ENCODE measurements at regions not wholly inside any gene's neighbourhood (a gene's known extent, or its start where the extent isn't known, plus 50 kb on each side); places are given as distances from the start of the nearest gene placed in this dataset.
A peak's percentile ranks its signal among the peaks of the same experiment; 100 is the strongest.
"Not testable (repeated sequence)": the region's sequence is repeated elsewhere in the genome, so short reads cannot be mapped to it uniquely, and the experiment has no call there.

DNA sequence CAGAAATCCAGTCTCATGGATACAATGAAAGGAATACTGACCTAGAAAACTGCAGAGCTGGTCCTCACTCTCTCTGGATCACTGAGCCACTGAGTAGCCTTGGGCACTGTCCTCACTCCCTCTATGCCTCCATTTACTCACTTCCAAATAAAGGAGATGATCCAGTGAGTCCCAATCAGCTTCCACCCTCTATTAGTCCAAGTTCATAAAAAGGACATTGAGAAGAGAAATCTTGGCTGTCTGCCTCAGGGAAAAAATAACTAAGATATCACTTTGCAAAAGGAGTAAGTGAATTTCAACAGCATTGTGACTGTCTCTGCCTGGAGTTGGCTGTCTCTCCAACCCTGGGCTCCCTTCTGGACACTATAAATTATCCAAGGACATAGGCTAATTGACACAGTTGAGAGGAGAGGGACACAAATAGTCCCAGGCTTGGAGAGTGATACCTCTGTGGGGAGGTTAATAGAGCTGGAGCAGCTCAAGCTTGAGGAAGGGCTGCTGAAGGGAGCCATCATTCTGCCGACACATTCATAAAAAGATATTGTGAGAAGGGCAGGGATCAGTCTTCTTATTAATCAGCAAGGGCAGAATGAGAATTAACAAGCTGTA, 572.3 kb downstream of the RAB28 start (continued):
- TF ChIP-seq ZNF496 (CRISPR knock-in tag; IDR thresholded peaks at IDR 0.05; ENCODE audit: insufficient replicate concordance) (no peak), ZNF33B (CRISPR knock-in tag; IDR thresholded peaks at IDR 0.05) (no peak), REXO4 (CRISPR knock-in tag; IDR thresholded peaks at IDR 0.05; ENCODE audit: borderline replicate concordance) (no peak), TSC22D2 (CRISPR knock-in tag; IDR thresholded peaks at IDR 0.05; ENCODE audit: borderline replicate concordance) (no peak), SP2 (CRISPR knock-in tag; IDR thresholded peaks at IDR 0.05) (no peak), ZNF776 (CRISPR knock-in tag; IDR thresholded peaks at IDR 0.05) (no peak), BHLHE40 (IDR thresholded peaks at IDR 0.05; ENCODE audit: low read length) (no peak), ZMYM2 (CRISPR knock-in tag; IDR thresholded peaks at IDR 0.05) (no peak)

DNA sequence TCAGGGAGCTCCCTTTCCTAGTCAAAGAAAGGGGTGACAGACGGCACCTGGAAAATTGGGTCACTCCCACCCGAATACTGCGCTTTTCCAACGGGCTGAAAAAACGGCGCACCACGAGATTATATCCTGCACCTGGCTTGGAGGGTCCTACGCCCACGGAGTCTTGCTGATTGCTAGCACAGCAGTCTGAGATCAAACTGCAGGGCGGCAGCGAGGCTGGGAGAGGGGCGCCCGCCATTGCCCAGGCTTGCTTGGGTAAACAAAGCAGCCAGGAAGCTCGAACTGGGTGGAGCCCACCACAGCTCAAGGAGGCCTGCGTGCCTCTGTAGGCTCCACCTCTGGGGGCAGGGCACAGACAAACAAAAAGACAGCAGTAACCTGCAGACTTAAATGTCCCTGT, 580.5 kb downstream of the RAB28 start:
- ATAC-seq; H2AFZ ChIP-seq (ENCODE audit: low read length); H3K27ac ChIP-seq (ENCODE audit: extremely low read length, insufficient read depth, low read length); H3K9me3 ChIP-seq (ENCODE audit: low read length); H3K79me2 ChIP-seq (ENCODE audit: insufficient read depth, low read length); DNase-seq (ENCODE audit: low spot score); H3K36me3 ChIP-seq (replicated peaks in 1 of 2; ENCODE audit: control insufficient read depth in 1 of 2, insufficient read depth in 2 of 2, low read length in 2 of 2); CTCF ChIA-PET (ENCODE audit: low intra/inter-chr PET ratio, low total read pairs); in situ Hi-C loops (cut with HindIII; ENCODE audit: extremely low pct_ligation_motif_present, low pct_unique_long_range_greater_than_20kb); H3K27me3 ChIP-seq (ENCODE audit: control insufficient read depth in 1 of 2, insufficient read depth in 2 of 2, low read length in 2 of 2); H3K4me3 ChIP-seq (replicated peaks in 1 of 3; ENCODE audit: insufficient read depth in 1 of 3, low read depth in 2 of 3, low read length in 3 of 3); intact Hi-C loops (cut with micrococcal nuclease; ENCODE audit: unreplicated experiment); H3K4me2 ChIP-seq (ENCODE audit: low read depth, low read length); POLR2A ChIA-PET; H4K20me1 ChIP-seq (ENCODE audit: insufficient read depth, low read length); H3K9ac ChIP-seq (ENCODE audit: insufficient read depth, low read depth, low read length); FAIRE-seq; BruUV-seq (replicated peaks): not testable (repeated sequence)
- WGBS (ENCODE audit: low lambda C conversion rate): 78% methylated on average over 8 of the region's 15 CpGs
- peaks cover 18% of the 10 kb centered on the region for H3K4me1 ChIP-seq (ENCODE audit: insufficient read depth, low read length)

DNA sequence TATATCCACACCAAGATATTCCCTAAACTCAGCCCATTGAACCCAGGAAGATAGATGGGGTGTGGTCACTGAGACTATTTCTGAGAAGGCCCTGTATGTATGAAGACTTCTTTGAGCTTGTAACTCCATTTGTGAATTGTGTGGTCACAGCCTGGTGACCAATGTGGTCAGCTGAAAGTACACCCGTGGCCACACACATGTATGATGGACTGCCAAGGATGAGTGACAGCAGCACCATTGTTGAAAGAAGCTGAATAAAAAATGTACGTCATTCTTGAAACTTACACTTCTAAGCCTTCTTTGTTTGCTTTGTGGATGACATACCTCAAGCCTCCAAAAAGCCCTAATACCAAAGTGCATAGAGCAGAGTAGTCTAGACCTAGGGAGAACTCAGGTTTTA, 581.4 kb downstream of the RAB28 start:
- no peaks in the 10 kb centered on the region for H3K27me3 ChIP-seq (ENCODE audit: control insufficient read depth in 1 of 2, insufficient read depth in 2 of 2, low read length in 2 of 2)
- H3K36me3 ChIP-seq (replicated peaks in 1 of 2; ENCODE audit: control insufficient read depth in 1 of 2, insufficient read depth in 2 of 2, low read length in 2 of 2): no peaks in the 10 kb centered on the region
- in situ Hi-C loops (cut with HindIII; ENCODE audit: extremely low pct_ligation_motif_present, low pct_unique_long_range_greater_than_20kb) (no loop called here), intact Hi-C loops (cut with micrococcal nuclease; ENCODE audit: unreplicated experiment) (no loop called here)
- no peak overlapping the region for H3K9ac ChIP-seq (ENCODE audit: insufficient read depth, low read depth, low read length)
- BruUV-seq (replicated peaks): no TSS peak
- no peaks in the 10 kb centered on the region for H3K79me2 ChIP-seq (ENCODE audit: insufficient read depth, low read length)
- ATAC-seq (peak; percentile 73), FAIRE-seq (no peak), DNase-seq (ENCODE audit: low spot score) (peak; percentile 43)
- H3K4me2 ChIP-seq (ENCODE audit: low read depth, low read length): no peak overlapping the region
- no peaks in the 10 kb centered on the region for H3K9me3 ChIP-seq (ENCODE audit: low read length)
- ChIA-PET POLR2A (no interaction called here), CTCF (ENCODE audit: low intra/inter-chr PET ratio, low total read pairs) (no interaction called here)
- no peaks in the 10 kb centered on the region for H4K20me1 ChIP-seq (ENCODE audit: insufficient read depth, low read length)
- H3K27ac ChIP-seq (ENCODE audit: extremely low read length, insufficient read depth, low read length): no peak overlapping the region
- 0% methylated on average over 2 of the region's 2 CpGs for WGBS (ENCODE audit: low lambda C conversion rate)
- no peak overlapping the region for H2AFZ ChIP-seq (ENCODE audit: low read length)
- H3K4me3 ChIP-seq (replicated peaks in 1 of 3; ENCODE audit: insufficient read depth in 1 of 3, low read depth in 2 of 3, low read length in 3 of 3): no peak overlapping the region
- H3K4me1 ChIP-seq (ENCODE audit: insufficient read depth, low read length): peaks cover 18% of the 10 kb centered on the region
- TF ChIP-seq, protein P1, sequence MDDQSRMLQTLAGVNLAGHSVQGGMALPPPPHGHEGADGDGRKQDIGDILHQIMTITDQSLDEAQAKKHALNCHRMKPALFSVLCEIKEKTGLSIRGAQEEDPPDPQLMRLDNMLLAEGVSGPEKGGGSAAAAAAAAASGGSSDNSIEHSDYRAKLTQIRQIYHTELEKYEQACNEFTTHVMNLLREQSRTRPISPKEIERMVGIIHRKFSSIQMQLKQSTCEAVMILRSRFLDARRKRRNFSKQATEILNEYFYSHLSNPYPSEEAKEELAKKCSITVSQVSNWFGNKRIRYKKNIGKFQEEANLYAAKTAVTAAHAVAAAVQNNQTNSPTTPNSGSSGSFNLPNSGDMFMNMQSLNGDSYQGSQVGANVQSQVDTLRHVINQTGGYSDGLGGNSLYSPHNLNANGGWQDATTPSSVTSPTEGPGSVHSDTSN (CRISPR knock-in tag; IDR thresholded peaks at IDR 0.05; ENCODE audit: borderline replicate concordance): no peak
- TF ChIP-seq ZNF557 (CRISPR knock-in tag; IDR thresholded peaks at IDR 0.05) (no peak), NCOA1 (CRISPR knock-in tag; IDR thresholded peaks at IDR 0.05) (no peak), HOXA3 (CRISPR knock-in tag; IDR thresholded peaks at IDR 0.05) (no peak), ZNF10 (CRISPR knock-in tag; IDR thresholded peaks at IDR 0.05; ENCODE audit: borderline replicate concordance, low read depth) (no peak), ZNF780A (CRISPR knock-in tag; IDR thresholded peaks at IDR 0.05) (no peak), MTF2 (CRISPR knock-in tag; IDR thresholded peaks at IDR 0.05; ENCODE audit: borderline replicate concordance) (no peak), ZBTB21 (CRISPR knock-in tag; IDR thresholded peaks at IDR 0.05) (peak; percentile 82; the same call in 1 of the 2 replicates), HCFC1 (IDR thresholded peaks at IDR 0.05; ENCODE audit: low read depth, low read length) (no peak)

All from HepG2 (cell line).